Fibroblast of skin of back (primary cell): ENCODE measurements at regions not wholly inside any gene's neighbourhood (a gene's known extent, or its start where the extent isn't known, plus 50 kb on each side); places are given as distances from the start of the nearest gene placed in this dataset.

Experiments used
- DNase-seq: peaks from one replicate; pipeline ENCODE4 v3.0.0-alpha.2; 2013

DNA sequence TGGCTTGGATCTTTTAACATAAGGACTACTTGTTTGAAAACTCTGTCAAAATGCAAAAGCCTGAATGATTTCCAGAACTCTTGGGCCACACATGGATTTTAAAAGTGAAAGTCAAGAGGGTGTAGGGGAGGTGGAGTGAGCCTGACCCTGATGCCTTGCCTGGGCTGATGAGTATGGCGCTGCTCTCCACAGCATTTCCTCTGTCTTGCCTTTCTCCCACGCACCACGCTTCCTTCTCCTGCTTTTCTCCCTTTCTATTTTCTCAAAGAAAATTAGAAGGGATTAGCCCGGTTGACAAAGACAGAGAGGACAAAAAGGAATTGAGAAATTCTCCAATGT is 207.0 kb upstream of the CCDC68 start:
- DNase-seq: no peak

GRCh38 chr18:55163550-55163949 is 204.3 kb upstream of the CCDC68 start:
- DNase-seq: no peak

DNA sequence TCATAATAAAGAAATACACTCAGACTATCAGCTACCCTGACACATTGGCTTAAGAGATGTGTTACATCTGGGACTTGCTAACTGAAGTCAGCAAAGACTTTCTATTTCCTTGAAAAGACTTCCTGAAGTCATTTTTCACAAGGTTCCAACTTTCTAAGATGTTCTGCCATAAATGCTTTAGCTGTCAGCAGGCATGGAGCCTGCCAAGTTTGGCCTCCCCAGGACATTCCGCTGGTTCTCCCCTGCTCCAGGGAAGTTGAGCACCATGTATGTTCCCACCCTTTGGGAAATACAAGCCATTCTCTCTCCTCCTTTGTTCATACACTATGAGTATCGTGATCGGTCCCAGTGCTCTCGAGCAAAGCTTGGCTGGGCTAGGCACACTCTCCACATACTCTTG is 202.7 kb upstream of the CCDC68 start:
- no peak for DNase-seq

DNA sequence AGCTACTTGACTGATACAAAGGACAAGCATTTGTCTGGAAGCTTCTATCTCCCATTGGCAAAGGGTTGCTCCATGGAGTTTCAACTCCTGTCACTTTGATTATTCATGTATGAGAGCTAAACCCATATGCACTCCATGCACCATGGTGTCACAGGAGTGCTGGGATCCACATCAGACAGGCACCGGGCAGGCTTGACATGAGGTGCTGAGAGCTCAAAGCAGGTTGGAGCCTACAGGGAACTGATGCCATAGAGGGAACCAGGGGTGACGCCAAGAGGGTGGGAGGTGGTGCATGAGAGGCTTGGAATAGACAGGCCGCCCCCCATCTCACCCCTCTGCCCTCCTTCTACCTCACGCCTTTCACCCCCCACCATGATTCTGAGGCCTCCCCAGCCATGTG is 199.8 kb upstream of the CCDC68 start:
- DNase-seq: no peak

DNA sequence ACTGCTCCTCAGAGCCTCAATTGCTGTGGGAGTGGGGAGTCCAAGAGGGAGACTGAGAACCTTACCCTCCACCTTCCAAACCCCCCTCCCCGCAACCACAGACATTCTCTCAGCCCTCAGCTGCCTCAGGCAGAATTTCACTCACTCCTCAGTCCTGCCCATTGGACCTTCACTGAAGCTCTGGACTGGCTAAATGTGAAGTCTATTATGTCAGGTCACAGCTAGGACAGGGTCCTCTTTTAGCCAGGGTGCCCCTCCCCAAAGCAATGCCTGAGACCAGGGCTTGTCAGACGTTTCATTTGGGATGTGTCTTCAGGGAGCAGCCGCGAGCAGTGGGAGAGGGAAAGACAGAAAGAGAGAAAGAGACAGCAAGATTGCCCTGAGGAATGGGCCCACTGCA is 199.3 kb upstream of the CCDC68 start:
- DNase-seq: no peak

DNA sequence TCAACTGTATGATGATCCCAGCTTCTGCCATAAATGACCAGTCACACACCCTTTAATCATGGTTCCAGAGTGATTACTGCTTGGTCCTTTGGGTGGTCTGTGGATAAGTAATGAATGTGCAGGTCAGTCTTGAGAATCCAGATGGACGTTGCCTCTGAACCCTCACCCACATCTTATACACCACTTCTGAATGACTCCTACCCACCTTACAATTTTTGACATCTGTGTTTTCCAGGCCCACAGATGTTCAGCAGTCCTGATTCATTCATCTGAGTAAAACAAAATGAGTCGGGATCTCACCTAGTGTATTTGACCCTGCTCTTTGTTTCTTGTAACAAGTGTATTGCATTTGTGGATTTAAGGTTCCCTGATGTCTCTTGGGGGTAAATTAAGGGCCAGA is 194.1 kb upstream of the CCDC68 start:
- no peak for DNase-seq

- peak; percentile 73 for DNase-seq
These were observed 193.5 kb upstream of the CCDC68 start for GRCh38 chr18:55152801-55153200.

DNA sequence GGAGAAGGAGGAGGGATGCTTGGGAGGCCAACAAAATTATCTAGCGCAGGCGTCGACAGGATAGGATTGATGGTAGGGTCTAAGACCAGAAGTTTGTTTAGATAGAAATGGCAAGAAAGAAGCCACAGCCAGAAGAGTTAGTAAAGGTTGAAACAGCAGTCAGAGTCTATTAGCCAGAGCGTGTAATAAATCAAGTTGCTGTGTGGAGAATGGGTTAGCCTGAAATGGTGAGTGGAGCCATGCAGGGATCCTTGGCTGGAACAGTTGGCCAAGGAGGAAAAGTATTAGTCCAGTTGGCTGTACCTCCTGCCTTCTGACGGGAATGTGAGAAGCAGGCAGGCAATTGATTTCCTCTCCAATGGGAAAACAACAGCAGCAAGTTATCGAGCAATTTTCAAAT is 190.7 kb upstream of the CCDC68 start:
- no peak for DNase-seq

DNA sequence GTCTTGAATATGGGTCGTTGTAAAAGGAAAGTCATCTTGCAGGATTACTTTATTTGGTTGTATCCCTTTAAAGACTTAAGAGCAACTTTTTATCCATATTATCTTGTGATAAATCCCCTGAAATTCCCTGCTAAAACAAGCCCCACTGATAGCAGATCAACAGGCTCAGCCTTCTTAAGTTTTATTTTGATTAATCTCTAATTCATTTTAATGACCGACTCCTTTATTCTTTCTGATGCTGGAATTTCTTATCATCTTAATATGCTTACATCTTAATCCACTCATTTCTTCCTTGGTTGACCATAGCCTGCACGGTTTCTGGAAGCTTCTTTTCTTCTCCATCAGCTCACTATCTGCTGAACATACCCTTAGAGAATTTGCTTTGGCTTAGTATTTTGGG is 188.5 kb upstream of the CCDC68 start:
- no peak for DNase-seq

- no peak for DNase-seq
These were observed 185.1 kb upstream of the CCDC68 start for GRCh38 chr18:55144193-55144930.

DNA sequence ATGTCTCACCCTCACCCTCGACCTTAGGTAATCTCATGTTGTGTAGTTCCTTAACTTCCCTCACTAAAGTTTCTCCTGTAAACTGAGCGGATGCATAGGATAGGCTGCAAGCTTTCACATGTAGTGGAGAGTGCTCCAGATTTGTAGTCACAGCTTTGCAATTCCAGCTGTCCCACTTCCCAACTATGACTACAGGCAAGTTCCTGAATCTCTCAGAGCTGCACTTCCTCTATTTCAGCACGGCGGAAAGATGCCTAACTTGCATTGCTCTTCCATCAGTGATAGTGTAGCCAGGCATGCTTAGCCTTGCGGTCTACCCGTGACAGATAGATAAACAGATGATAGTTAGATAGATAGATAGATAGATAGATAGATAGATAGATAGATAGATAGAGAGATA is 183.1 kb upstream of the CCDC68 start:
- no peak for DNase-seq

DNA sequence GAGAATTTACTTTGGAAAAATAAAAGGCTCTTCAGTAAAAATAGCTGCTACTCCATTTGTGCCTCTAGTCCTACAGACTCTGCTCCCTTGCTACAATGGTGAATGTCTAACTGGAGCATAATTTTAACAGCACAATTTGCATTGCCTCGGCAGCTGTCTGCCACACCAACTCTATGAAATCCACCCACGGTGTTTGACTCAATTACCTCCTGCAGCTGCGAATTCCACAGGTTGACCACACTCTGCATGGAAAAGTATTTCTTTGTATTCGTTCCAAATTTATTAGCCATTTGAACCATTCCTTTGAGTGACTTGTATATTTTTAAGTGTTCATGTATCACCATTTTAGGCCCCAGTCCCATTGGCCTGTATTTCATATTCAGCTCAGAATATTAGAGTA is 182.1 kb upstream of the CCDC68 start:
- peak; percentile 25 for DNase-seq

- DNase-seq: no peak
These were observed 180.6 kb upstream of the CCDC68 start for GRCh38 chr18:55139836-55140235.

GRCh38 chr18:55139307-55139706 is 180.0 kb upstream of the CCDC68 start:
- DNase-seq: no peak

DNA sequence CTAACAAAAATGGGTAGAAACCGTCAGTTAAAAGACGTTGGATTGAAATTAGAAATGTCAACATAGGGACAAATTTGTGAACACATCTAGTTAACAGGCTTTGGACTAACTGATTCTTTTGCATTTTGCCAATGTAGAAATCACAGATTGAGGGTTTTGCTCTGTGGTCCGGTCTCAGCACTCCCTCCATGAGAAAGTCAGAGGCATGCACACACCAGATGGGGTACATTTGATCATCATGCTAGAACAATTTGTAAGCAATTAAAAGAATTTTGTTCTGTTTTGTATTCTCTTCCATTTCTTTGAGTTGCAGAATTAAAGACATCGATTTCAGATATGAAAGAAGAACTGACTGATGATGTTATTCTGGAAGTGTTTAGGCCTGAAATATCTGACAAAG is 179.1 kb upstream of the CCDC68 start:
- no peak for DNase-seq

- DNase-seq: no peak
These were observed 178.3 kb upstream of the CCDC68 start for GRCh38 chr18:55137602-55138001.

GRCh38 chr18:55136864-55137263 is 177.6 kb upstream of the CCDC68 start:
- peak; percentile 78 for DNase-seq

GRCh38 chr18:55136258-55136657 is 177.0 kb upstream of the CCDC68 start:
- DNase-seq: no peak

- no peak for DNase-seq
These were observed 174.1 kb upstream of the CCDC68 start for GRCh38 chr18:55133378-55133777.

DNA sequence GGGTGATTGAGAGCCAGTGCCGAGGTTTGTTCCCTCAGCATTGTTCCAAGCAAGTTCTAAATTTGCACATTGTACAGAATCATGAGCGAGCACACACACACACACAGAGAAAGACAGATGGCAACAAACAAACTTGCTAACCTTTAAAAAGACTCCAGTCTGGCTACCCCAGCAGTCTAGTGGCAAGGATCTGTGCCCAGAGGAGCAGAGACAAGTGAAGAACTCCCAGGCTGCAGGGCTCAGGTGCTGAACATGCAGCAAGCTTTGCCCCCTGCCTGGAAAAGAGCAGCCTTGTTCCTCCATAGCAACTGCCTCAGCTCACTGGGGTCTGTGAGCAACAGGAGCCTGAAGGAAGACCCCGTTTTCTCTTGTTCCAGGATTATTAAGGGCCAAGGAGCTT is 169.2 kb upstream of the CCDC68 start:
- DNase-seq: no peak

DNA sequence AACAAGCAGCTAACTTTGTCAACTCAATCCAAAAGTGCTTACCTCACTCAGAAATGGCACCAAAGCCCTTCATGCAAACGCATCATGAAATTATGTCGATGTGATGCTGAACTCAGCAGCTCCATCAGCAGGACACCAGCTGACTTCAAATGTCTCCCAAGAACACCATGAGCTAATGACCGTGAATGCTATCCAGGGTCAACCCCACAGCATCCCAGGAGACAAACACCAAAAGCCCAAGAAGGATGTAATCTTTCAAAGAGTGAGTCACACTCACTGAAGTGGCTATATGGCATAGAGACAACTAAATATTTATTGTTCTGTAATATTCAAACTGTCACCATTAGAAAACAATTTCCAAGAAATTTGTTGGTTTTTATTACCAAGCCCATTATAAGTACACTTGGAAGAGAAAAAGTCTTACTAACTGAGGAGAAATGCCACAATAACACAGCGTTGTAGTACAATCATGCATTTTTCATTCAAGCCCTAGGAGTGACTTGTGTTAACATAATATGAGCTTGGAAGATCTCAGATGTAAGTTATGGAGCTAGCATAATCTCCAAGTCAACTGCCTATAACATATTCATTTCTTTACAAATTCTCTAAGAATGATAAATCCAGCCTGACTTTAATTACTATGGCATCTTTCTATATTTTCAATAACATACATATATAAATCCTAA is 165.0 kb upstream of the CCDC68 start:
- DNase-seq: peak; percentile 72

GRCh38 chr18:55123361-55123760 is 164.1 kb upstream of the CCDC68 start:
- DNase-seq: peak; percentile 50

DNA sequence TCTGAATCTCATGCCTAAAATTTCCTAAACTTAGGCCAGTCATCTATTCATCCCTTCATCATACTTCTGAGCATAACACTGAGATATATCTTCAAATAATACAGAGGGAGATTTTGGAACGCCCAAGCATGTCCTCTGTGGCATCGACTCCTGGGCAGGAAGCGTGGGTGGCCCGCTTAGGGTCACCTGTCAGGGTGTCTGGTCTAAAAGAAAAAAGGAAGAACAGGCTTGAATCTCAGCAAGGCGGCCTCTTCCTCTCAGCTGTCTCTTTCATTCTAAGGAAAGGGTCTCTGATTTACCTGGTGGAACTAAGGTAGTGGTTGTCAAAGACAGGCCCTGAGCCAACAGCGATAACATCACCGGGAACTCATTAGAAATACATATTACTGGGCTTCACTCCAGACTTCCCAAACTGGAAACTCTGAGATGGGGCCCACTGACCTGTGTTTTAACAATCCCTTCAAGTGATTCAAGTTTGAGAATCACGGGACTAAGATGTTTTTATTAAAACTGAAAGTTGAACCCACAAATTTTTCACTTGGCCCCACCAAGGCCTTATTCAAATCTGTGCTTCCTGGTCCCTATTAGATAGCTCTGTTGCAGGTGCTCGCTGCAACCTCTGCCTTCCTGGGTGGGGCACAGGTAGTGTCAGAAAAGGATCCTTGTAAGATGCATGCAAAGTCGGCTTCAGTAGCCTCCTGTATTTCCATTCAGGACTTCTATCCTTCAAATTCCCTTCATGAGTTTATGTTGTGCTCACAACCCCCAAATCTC is 162.3 kb upstream of the CCDC68 start:
- DNase-seq: no peak

GRCh38 chr18:55120896-55121295 is 161.6 kb upstream of the CCDC68 start:
- DNase-seq: no peak
